ENCODE measurements at regions not wholly inside any gene's neighbourhood (a gene's known extent, or its start where the extent isn't known, plus 50 kb on each side); places are given as distances from the start of the nearest gene placed in this dataset.
A peak's percentile ranks its signal among the peaks of the same experiment; 100 is the strongest.
"Not testable (repeated sequence)": the region's sequence is repeated elsewhere in the genome, so short reads cannot be mapped to it uniquely, and the experiment has no call there.

DNA sequence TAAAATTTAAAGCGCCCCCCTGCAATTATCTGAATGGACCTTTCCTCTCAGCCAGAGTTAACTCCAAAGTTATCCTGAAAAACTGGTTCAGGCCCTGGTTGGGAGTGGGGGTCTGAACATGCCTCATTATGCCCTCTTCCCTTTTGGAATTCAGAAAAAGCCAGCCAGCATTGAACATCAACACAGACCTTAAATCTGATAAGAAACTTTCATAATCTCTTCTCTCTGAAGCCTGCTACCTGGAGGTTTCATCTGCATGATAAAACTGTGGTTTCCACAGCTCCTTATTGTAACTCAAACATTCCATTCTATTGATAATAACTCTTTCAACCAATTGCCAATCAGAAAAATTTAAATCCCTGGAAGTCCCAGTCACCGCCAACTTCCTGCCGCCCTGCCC lies 133.3 kb downstream of the ARL4A start:
- DNase-seq = no peak
- intact Hi-C loops (cut with DNase I) = no loop called here

DNA sequence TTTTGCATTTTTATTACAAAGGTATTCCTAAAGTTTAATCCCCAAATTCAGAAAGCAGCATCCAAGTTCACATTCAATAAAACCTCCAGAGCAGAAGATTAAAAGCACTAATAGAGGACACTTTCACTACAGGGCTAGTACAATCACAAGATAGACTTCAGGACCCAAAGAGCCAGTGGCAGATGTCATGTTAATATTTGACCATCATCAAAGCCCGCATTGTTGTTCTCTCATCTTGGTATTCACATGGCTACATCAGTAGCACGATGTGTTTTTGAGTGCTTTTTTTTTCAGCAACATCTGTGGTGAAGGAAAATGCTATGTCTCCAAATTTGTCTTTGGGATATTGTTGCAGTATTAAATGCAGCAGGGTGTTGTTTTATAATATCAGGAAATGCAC lies 134.3 kb downstream of the ARL4A start:
- DNase-seq = peak in 2 of 42 donors; percentile 7 to 23
- intact Hi-C loops (cut with DNase I) = no loop called here

GRCh38 chr7:12826079-12826478 lies 138.6 kb downstream of the ARL4A start:
- intact Hi-C loops (cut with DNase I) = no loop called here

DNA sequence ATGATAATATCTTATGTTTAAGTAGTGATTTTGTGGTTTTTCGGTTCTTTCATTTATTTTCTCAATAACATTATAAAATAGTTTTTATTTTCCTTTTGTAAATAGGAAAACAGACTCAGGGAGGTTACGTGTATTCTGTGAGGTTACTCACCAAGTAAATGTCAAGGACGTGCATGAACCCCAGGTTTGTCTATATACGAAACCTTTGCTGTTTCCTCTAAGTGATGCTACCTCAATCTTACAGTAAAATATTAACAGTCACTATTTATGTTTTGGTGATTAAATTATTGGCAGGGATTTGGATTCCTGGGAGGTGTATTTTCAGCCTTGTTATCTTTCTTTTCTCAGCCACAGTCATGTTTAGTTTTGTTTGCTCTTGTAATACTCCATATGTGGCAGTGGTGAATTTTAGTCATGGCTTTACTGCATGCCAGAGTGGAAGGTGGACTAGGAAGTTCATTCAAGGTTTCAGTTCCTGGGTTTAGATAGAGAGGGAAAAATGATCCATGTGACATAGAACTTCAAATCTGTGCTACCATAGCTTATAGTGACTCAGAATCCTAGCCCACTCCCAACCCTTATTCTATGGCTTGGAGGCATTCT lies 139.9 kb downstream of the ARL4A start:
- intact Hi-C loops (cut with DNase I) = no loop called here
- DNase-seq = no peak

More at GRCh38 chr7:12826079-12826478, 138.6 kb downstream of the ARL4A start:
- no peak for DNase-seq

DNA sequence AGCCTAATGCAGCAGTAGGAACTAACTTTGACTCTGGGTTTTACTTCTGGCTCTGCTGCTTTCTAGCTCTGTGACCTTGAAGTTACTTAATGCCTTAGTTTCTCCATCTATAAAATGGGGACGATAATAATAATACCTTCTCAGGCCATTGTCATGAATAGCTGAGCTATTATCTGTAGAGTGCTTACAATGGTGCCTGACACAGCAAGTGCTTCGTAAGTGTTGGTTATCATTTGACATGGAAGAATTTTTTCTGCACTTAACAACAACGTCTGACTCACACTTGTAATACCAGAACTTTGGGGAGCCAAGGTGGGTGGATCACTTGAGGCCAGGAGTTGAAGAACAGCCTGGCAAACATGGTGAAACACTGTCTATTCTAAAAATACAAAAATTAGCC lies 140.5 kb downstream of the ARL4A start:
- intact Hi-C loops (cut with DNase I) = no loop called here
- DNase-seq = peak in 12 of 42 donors; percentile 5 to 51 (median 13)

- no peak for DNase-seq
These were observed 143.6 kb downstream of the ARL4A start for GRCh38 chr7:12831024-12831423.

DNA sequence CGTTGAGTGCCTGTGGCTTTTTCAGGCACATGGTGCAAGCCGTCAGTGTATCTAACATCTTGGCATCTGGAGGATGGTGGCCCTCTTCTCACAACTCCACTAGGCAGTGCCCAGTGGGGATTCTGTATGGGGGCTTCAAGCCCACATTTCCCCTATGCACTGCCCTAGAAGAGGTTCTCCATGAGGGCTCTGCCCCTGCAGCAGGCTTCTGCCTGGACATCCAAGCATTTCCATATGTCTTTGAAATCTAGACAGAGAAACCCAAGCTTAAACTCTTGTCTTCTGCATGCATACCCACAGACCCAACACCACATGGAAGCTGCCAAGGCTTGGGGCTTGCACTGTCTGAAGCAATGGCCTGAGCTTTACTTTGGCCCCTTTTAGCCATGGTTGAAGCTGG lies 146.4 kb downstream of the ARL4A start:
- intact Hi-C loops (cut with DNase I) = no loop called here
- no peak for DNase-seq

More at GRCh38 chr7:12831024-12831423, 143.6 kb downstream of the ARL4A start:
- intact Hi-C loops (cut with DNase I) = no loop called here

GRCh38 chr7:12834782-12835181 lies 147.3 kb downstream of the ARL4A start:
- no peak for DNase-seq
- intact Hi-C loops (cut with DNase I) = no loop called here

GRCh38 chr7:12839508-12840153 lies 152.2 kb downstream of the ARL4A start:
- intact Hi-C loops (cut with DNase I) = no loop called here
- DNase-seq = no peak

DNA sequence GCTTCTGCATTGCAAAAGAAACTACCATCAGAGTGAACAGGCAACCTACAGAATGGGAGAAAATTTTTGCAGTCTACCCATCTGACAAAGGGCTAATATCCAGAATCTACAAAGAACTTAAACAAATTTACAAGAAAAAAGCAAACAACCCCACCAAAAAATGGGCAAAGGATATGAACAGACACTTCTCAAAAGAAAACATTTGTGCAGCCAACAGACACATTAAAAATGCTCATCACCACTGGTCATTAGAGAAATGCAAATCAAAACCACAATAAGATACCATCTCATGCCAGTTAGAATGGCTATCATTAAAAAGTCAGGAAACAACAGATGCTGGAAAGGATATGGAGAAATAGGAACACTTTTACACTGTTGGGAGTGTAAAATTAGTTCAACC lies 157.3 kb downstream of the ARL4A start:
- intact Hi-C loops (cut with DNase I); DNase-seq: not testable (repeated sequence)

DNA sequence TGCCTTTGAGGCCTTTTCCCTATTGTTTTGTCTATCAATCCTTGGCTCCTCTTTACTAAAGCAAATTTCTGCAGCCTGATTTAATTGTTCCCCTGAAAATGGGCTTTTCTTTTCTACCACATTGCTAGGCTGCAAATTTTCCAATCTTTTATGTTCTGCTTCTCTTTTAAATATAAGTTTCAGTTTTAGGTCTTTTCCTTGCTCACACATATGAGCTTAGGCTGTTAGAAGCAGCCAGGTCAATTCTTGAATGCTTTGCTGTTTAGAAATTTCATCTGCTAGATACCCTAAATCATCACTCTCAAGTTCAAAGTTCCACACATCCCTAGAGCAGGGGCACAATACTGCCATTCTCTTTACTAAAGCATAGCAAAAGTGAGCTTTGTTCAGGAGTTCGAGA lies 159.6 kb downstream of the ARL4A start:
- DNase-seq = no peak
- intact Hi-C loops (cut with DNase I) = no loop called here

DNA sequence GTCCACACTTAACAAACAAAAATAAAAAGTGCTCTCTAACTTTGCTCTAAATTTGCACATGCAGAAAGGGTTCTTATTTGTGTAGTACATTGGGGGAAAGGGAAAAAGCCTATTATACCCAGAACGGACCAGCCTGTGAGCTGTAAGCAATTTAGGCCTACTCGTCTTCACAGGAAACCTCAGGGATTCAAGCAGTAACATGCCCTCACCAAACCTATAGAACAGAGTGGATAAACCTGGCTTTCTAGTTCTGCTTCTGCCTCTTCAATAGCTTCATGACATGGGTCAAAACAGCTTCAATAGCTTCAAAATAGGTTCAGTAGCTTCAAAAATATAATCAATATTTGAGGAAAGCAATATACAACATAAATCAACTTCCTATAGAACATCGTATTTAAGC lies 163.7 kb downstream of the ARL4A start:
- intact Hi-C loops (cut with DNase I) = no loop called here
- no peak for DNase-seq

GRCh38 chr7:12851841-12852240 lies 164.4 kb downstream of the ARL4A start:
- intact Hi-C loops (cut with DNase I) = no loop called here

GRCh38 chr7:12855036-12855435 lies 167.6 kb downstream of the ARL4A start:
- intact Hi-C loops (cut with DNase I) = no loop called here
- no peak for DNase-seq

More at GRCh38 chr7:12851841-12852240, 164.4 kb downstream of the ARL4A start:
- no peak for DNase-seq

GRCh38 chr7:12859761-12860160 lies 172.3 kb downstream of the ARL4A start:
- intact Hi-C loops (cut with DNase I) = no loop called here
- DNase-seq = no peak

DNA sequence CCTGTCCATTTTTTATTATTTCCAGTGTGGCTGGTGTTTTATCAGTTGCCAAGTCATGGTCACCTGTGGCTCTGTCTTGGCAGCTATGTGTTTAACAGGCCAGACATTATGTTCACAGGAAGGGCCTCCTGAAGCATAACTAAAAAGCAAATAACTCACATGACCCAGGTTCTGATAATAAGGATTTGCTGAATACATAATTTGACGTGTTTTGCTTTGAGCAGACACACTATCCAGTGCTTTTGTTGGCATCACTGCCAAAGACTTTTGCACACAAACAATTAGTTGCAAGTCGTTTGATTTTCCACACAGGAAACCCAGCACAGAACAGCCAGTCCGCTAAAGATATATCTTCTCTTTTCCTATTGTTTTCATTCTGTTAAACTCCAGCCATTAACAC lies 173.6 kb downstream of the ARL4A start:
- no peak for DNase-seq

DNA sequence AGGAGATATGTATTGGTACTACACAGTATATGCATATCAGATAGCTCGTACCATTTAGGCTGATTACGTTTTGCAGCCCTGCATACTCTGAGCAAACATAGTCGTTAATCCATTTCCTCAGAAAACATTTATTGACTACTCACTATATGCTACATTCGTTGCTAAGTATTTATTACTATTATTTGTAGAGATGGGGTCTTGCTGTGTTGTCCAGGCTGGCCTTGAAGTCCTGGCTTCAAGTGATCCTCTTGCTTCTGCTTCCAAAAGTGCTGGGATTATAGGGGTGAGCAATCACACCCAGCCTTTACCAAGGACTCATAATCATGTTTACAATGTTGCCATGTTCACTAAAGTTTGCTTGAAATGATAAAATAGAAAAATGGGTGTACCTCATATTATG lies 174.7 kb downstream of the ARL4A start:
- no peak for DNase-seq
- intact Hi-C loops (cut with DNase I) = no loop called here

More for the DNA sequence above, 173.6 kb downstream of the ARL4A start:
- intact Hi-C loops (cut with DNase I) = no loop called here

DNA sequence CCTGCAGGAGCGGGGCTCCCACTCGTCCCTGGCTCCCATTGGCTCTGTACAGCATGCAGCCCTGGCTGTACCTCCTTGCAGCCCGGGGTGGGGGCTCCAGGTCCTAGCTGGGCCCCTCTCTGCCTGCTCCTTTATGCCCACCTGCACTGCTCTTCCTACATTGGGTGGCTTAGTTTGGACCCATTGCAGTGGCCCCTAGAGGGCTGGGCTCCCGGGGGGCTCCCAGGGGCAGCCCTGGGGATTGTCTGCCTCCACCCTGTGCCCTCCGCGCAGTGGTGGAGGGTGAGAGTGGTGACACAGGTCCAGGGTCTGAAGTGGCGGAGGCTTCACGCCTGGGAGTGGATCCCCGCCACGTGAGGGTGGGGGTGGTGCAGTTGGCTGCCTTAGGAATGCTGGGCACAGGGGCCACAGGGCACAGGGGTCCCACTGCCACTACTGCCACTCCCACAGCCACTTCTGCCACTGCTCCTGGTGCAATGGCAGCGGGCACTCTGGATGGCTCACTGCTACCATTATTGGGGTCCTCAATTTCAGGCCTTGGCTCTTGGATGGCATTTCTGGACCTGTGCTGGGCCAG lies 177.1 kb downstream of the ARL4A start:
- no peak for DNase-seq
- intact Hi-C loops (cut with DNase I) = no loop called here

- no peak for DNase-seq
- intact Hi-C loops (cut with DNase I) = no loop called here
These were observed 178.2 kb downstream of the ARL4A start for GRCh38 chr7:12865593-12865992.

GRCh38 chr7:12866207-12866606 lies 178.8 kb downstream of the ARL4A start:
- intact Hi-C loops (cut with DNase I) = no loop called here
- DNase-seq = no peak

DNA sequence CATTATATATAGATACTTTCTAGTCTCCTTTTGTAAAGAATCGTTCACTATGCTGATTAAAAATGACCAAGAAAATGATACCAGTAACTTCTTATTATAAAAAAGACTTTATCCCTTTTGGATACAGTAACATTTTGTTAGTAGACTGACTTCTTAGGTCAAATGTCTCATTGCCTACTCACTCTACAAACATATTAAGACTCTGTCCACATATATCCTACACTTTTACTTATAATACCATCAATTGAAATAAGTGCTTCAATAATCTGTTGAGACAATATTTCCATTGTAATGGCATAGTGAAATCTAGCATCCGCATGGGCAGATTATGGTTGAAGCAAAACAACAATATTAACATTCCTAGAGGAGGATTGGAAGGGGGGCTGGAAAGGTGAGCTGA lies 180.6 kb downstream of the ARL4A start:
- no peak for DNase-seq
- intact Hi-C loops (cut with DNase I) = no loop called here
